WTC11 (cell line): ENCODE measurements at regions not wholly inside any gene's neighbourhood (a gene's known extent, or its start where the extent isn't known, plus 50 kb on each side); places are given as distances from the start of the nearest gene placed in this dataset.

Experiments used
- ATF3 ChIP-seq: sonication (generic); formaldehyde crosslinking; conservative IDR thresholded peaks from 2 replicates; pipeline ENCODE4 v1.8.1; 2022; ENCODE audit warnings: mild to moderate bottlenecking, missing genetic modification reagents
- CREB1 ChIP-seq: sonication (generic); formaldehyde crosslinking; IDR thresholded peaks from 2 replicates; pipeline ENCODE4 v1.8.0; 2023; ENCODE audit warnings: mild to moderate bottlenecking, missing genetic modification reagents
- CTCF ChIP-seq: fragments of 200-600 bp; IDR thresholded peaks from 2 replicates; pipeline ENCODE4 v1.8.0; 2022; ENCODE audit warnings: antibody characterized with exemption
- ESRRA ChIP-seq: sonication (generic); formaldehyde crosslinking; IDR thresholded peaks from 2 replicates; pipeline ENCODE4 v1.8.1; 2022; ENCODE audit warnings: mild to moderate bottlenecking, missing genetic modification reagents, borderline replicate concordance
- JUN ChIP-seq: sonication (generic); formaldehyde crosslinking; IDR thresholded peaks from 2 replicates; pipeline ENCODE4 v1.8.0; 2023; ENCODE audit warnings: mild to moderate bottlenecking, missing genetic modification reagents
- PRDM15 ChIP-seq: sonication (generic); formaldehyde crosslinking; IDR thresholded peaks from 2 replicates; pipeline ENCODE4 v1.8.0; 2022; ENCODE audit warnings: missing genetic modification reagents
- SP1 ChIP-seq: sonication (generic); formaldehyde crosslinking; conservative IDR thresholded peaks from 2 replicates; pipeline ENCODE4 v1.8.1; 2022; ENCODE audit warnings: missing genetic modification reagents
- TCF7 ChIP-seq: sonication (generic); formaldehyde crosslinking; IDR thresholded peaks from 2 replicates; pipeline ENCODE4 v1.8.0; 2022; ENCODE audit warnings: mild to moderate bottlenecking, low read depth, missing genetic modification reagents, moderate library complexity
- ZNF121 ChIP-seq: sonication (generic); formaldehyde crosslinking; IDR thresholded peaks from 2 replicates; pipeline ENCODE4 v1.8.0; 2023; ENCODE audit warnings: missing genetic modification reagents
- TF ChIP-seq, protein P1 (sequence below): sonication (generic); formaldehyde crosslinking; IDR thresholded peaks from 2 replicates; pipeline ENCODE4 v1.8.1; 2022; ENCODE audit warnings: low read depth, mild to moderate bottlenecking, moderate library complexity, missing genetic modification reagents, borderline replicate concordance
- TF ChIP-seq, protein P2 (sequence below): sonication (generic); formaldehyde crosslinking; IDR thresholded peaks from 2 replicates; pipeline ENCODE4 v1.8.0; 2022; ENCODE audit warnings: mild to moderate bottlenecking, missing genetic modification reagents

GRCh38 chr4:33628296-33628695 is 2616.0 kb downstream of the ARAP2 start:
- TF ChIP-seq, protein P1, sequence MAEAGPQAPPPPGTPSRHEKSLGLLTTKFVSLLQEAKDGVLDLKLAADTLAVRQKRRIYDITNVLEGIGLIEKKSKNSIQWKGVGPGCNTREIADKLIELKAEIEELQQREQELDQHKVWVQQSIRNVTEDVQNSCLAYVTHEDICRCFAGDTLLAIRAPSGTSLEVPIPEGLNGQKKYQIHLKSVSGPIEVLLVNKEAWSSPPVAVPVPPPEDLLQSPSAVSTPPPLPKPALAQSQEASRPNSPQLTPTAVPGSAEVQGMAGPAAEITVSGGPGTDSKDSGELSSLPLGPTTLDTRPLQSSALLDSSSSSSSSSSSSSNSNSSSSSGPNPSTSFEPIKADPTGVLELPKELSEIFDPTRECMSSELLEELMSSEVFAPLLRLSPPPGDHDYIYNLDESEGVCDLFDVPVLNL (CRISPR knock-in tag), result no peak
- TF ChIP-seq TCF7 (CRISPR knock-in tag) (no peak), CTCF (no peak), CREB1 (no peak), ZNF121 (no peak), ESRRA (CRISPR knock-in tag) (no peak), PRDM15 (CRISPR knock-in tag) (no peak), ATF3 (CRISPR knock-in tag) (no peak), SP1 (CRISPR knock-in tag) (no peak), JUN (CRISPR knock-in tag) (no peak)
- TF ChIP-seq, protein P2, sequence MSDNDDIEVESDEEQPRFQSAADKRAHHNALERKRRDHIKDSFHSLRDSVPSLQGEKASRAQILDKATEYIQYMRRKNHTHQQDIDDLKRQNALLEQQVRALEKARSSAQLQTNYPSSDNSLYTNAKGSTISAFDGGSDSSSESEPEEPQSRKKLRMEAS, result no peak
